ENCODE measurements at regions not wholly inside any gene's neighbourhood (a gene's known extent, or its start where the extent isn't known, plus 50 kb on each side); places are given as distances from the start of the nearest gene placed in this dataset.

DNA sequence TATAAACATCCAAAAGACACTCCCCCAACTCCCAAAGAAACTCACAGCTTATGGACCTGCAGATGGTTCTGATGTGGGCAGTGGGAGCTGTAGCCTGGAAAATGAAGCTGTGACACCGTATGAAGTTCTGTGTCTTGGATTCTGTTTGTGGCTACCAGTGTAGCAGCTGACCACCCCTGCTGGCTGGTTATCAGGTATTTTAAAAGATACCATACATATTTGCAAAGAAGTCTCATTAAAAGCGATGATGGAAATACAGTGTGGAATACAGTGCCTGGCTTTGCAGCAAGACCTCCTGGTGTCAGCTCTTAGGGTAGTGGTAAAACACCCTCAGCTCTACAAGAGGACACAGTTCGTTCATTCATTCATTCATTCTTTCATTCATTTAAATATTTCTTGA lies 194.3 kb upstream of the PRKCQ start:
- no peak for DNase-seq

DNA sequence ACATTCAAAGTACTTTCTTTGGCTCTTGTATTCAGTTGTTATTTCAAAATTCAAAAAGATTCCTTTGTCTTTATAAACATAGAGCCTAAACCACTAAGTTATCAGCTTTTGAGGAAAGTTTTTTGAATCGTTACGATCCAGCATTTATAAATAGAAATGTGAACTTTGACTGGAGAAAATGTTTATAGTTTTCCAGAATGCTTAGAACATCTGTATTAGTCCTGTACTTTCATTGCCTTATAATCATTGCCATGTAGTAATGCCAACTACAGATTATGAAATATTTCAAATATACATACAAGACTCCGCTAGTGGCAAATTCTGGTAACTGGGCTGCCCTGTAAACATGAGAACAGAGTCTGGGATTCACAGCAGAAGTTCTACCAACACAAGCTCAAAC lies 191.3 kb upstream of the PRKCQ start:
- no peak for DNase-seq

DNA sequence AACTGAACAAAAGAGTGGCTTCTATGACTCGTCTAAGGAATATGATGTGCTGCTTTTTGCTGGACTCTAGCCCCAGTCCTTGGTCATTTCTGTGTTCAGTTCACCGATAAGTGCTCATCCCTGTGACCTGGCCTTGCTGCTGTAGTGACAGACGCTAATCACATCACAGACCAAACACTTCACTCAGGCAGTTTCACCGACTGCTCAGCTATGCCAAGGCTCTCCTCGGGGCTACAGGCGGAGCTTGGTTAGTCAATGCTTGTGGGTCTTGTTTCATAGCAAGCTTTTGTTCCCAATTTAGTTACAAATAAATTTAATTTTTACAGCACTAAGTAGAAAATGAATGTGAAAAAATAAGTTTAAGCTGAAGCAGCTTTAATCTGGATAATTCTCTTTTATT lies 190.8 kb upstream of the PRKCQ start:
- DNase-seq = no peak

DNA sequence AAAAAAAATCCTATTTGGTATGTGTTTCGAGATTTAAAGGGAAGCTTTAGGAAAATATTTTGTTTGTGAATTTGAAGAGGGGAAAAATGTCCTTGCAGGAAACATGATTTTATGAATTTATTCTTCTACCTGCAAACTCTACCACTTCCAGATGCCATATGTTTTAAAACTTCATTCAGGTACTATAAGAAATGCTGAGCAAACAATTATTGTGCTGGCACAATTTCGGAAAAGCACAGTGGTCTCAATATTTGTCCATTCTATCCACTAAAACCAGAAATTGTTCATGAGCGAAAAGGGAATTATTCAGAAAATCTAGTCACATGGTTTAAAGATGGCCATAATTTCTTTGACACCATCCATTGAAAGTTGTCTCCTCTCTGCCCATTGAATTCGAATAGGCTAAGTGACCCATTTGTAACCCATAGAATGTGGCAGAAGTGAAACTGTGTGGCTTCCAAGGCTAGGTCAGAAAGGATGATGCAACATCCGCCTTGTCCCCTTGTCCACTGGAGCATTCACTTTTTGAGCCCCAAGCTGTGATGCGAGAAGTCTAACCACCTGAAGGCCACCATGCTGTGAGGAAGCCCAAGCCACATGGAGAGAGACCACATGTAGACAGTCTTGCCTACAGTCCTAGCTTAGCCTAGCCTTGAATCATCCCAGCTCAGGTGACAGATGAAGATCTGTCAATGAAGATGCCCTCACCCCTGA lies 189.8 kb upstream of the PRKCQ start:
- no peak for DNase-seq

DNA sequence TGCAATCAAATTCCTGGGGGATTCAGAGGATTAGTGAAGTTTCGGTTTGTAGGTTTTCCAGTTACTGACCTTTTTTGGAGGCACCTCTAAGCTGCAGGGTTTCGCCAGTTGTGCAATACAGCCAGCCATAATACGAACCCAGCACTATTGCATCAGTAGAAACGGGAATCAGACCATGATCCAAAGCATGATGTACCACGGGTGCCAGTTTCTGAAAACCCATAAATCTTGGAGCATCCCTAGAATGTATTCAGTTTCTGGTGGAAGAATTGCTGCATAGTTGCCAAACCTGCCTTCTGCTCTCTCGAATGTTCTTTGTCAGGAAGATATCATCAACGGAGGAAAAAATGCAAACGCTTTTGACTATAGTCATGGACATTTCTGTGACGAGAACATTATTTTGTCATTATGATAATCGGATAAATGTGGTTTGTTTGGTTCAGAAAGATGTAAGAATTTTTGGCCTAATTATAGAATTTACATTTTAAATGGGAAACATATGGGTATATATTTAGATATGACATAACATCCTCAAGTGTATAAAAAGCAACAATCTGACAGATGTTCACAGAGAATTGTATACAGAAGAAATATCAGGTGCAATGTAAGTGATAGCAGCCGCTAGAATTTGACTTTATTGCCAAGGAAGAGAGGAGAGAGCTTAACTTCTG lies 186.2 kb upstream of the PRKCQ start:
- peak; percentile 54 for DNase-seq

DNA sequence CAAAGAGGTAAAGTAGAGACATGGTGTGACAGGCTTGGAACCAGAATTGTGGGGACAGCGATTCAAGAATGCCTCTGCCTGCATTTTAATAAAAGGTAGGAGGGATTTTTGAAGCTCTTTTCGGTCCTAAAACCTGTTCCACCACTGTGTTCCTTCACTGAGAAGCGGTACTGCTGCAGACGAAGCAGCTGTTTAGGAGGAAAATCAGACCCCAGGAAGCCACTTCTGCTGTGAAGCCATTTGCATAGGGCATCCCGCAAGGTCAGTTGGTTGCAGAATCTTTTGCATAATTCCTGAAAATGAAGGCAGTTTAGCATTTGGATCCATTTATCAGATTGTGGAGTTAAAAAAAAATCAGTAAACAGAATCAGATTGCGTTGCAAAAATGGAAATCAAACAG lies 183.3 kb upstream of the PRKCQ start:
- no peak for DNase-seq

DNA sequence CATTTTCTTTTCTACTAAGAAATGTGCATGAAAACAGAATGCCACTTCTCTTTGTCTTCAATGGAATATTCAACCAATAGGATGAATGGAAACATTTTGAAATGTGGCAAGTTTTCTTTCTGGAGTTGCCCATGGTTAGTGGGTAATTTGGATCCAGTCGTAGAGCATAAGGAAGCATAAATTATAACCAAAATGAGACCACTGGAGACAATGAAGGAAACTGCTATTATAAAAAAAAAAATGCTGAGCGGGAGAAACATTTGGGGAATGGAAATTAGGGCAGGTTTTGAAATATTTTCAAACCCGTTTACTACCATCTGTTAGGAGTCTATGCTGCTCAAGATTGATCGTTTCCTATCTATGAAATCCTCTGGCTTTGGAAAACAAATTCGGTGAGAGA lies 182.9 kb upstream of the PRKCQ start:
- DNase-seq = no peak

DNA sequence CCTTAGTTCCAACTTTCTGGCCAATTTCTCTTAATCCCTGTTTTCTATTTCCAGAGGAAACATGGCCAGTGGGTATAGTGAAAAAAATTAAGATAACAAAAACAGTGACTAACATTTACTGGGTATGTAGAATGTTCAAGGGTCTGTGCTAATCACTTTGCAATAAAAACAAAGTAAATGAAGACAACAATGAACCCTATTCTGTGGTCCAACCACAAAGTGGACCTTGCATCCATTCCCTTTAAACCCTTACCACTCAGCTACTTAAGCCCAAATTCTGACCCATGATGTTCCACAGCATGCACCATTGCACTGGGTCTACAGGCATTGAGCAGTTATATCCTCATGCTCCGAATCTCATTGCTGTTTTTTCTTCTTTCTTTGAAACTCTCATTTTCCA lies 179.9 kb upstream of the PRKCQ start:
- no peak for DNase-seq

DNA sequence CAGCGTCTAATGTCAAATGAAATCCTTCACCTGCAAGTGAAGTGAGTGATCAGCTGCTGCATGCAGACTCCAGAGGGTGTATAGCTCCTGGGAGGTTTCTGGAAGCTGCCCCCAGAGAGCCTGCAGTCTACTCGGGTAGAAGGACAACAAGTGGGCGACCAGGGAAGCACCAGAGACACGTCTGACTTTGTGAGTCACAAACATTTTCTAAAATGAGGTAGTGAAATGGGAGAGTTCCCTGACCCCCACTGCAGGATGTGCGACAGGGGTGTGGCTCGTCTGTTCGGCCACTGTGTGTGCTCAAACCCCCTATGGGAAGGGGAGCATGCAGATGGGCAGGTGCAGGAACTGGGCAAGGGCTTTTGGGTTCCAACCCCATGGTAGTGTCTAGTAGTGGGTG lies 177.1 kb upstream of the PRKCQ start:
- DNase-seq = no peak

DNA sequence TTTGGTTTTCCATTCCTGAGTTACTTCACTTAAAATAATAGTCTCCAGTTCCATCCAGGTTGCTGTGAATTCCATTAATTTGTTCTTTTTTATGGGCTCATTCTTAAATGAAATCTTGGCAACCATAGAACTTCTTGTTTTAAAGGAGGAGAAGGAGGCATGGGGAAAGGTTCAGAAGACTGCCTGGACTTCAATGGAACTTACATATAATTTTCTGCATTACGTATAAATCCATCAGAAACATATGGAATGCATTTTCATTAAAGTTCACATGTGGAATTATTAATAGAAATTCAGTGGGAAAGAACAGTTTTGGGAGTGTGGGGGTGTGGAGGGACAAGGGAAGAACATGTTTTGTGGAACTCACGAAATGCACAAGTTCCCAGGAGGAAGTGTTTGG lies 176.6 kb upstream of the PRKCQ start:
- DNase-seq = no peak

DNA sequence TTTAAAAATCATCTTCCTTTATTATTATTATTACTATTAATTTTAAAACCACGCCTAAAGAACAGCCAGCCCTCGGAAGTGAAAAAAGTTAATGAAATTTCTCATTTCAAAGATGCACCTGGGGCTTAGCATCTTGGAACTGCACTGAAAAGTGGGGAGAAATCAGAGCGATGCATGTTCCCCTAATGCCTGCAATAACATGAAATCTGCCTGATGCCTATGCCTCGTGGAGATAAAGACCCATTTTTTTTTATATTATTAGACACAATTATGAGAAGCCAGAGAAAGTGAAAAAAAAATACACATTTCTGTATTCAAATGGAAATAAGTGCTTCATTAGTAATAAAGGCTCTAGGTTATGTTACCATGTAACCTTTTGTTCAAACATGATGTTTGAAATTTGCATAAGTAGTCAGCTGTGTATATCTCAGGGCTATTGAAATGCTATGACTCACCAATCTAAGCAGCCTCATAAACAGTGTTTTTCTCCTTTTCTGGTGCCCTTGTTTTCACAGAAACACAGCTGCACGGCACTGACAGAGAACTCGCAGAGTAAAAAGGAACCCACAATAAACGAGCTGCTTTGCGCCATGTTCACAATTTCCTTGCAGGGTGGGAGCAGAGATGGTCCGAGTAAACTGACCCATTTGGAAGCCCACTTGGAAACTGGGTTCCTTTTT lies 175.8 kb upstream of the PRKCQ start:
- DNase-seq = no peak

DNA sequence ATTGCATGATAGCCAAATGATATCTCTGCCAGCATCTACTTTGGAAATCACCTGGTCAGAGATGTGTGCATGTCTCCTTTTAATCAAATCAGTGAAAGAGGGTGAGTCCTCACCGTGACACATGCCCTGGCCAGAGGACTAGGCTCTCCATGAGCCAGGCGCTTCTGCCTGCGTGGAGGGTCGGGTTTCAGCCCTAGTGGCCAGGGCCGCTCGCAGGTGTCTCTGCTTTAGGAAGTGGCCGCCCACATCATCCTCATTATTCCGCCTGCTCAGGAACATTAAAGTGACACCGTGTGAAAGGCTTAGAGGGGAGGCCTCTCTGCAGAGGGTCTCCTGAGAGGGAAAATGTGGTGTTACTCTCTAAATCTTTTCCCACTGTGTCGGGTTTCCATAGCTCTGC lies 173.6 kb upstream of the PRKCQ start:
- no peak for DNase-seq

DNA sequence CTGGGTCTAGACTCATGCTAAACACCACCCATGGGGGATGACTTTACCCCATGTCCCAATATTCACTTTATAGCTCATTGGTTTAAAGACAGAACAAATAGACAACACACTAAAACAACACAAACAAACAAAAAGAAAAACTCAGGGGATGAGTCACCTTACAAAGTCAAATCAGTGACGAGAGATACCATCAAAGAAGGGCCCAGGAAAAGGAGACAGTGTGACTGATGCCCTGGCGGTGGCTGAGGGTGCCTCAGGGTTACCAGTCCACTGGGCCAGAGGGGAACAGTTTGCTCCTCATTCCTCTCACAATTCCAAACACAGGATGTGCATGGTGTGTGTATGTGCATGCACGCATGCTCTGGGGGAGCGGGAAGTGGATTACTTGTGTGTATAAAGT lies 171.3 kb upstream of the PRKCQ start:
- no peak for DNase-seq

DNA sequence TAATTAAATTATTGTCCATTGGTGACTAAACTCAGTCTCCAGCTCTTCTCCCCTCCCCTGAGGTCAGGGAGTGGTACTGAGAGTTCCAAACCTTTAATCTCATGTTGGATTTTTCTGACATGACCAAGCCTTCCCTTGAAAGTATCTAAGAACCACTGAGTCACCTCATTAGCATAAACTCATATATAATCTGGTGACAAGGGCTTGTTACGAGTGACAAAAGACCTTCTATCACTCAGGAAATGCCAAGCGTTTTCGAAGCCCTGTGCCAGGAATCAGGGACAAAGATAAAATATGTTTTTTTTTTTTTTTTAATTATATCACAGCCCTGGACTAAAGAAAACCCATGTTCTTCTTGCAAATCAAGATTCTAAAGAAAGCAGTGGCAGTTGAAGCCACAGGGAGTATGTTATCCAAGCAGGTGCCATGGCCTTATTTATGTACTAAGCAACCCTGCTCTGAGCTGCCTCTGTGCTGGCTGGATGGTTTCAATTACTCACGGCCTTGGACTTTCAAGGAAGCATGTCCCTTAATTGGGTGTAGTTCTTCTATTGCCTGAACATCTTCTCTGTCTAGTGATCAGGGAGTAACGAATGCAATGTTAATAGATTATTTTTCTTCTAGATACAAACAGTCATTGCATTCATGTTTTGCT lies 169.0 kb upstream of the PRKCQ start:
- DNase-seq = no peak

DNA sequence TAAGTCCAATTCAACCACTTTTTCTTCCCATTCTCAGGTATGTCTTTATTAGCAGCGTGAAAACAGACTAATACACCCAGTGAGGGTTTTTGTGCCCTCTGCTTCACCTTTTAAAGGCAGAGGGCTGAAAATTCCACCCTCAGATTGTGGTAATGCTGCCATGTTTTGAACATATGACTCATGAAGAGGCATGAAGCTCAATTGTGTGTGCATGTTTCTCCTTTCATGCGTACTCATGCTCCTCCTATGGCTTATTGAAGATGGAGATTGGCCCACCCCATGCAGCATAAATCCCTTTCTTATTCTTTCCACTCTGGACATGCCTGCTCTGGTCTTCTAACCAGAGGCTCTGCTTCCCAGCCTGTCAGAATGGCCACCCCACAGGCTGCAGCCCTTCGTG lies 168.0 kb upstream of the PRKCQ start:
- DNase-seq = no peak

DNA sequence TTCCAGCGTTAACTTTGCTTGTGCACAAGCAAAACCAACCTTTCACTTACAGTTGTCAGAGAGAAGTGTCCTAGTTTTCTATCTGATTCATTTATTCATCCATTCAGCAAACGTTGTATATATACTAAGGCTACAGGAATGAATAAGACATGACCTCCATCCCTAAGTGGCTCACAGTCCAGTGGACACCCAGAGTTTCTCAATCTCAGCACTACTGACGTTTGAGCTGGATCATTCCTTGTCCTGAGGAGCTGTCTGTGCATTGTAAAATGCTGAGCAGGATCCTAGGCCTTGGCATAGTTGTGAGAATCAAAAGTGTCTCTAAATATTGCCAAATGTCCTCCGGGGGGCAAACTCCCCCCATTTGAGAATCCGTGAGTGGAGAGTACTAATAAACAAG lies 166.7 kb upstream of the PRKCQ start:
- DNase-seq = no peak

DNA sequence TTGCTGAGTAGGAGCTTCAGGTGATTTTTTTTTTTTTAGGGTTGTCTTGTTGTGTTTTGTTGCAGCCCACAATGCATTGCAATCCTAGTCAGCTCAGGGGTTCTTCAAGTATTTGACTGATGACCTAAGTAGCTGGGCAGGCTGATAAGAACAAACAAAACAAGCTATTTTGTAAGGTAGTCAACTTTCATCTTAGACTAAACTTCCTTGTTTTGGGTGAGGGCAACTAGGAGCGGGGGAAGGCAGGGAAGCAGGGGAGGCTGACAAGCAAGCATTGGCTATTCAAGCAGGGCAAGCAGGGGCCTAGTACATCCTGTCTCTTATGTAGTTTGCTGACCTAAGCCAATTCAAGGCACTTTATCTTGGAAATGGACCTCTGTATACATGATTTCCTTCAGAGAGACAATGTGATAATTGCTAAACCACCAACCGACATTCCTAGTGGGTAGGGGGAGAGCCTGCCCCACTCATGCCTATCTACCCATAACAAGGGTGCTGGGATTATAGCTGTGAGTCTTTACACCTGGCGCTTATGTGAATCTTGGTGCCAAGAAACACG lies 163.3 kb upstream of the PRKCQ start:
- DNase-seq = no peak

DNA sequence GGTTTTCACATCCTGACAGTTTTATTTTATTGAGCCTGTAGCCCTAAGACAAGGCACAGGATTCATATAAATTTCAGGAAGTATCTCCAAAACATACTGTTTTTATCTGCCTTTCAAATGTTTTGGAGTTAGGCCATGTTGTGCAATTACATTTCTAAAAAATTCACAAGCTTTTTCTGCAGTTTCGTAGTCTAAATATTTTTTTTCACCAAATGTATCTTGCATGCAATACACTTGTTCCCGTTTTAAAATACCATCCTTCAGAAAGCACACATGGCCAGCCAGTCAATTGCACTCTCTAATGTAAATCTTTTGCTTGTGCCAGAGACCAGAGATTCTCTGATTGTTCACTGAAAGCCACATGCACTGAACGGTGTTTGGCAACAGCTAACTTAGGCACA lies 161.5 kb upstream of the PRKCQ start:
- no peak for DNase-seq

DNA sequence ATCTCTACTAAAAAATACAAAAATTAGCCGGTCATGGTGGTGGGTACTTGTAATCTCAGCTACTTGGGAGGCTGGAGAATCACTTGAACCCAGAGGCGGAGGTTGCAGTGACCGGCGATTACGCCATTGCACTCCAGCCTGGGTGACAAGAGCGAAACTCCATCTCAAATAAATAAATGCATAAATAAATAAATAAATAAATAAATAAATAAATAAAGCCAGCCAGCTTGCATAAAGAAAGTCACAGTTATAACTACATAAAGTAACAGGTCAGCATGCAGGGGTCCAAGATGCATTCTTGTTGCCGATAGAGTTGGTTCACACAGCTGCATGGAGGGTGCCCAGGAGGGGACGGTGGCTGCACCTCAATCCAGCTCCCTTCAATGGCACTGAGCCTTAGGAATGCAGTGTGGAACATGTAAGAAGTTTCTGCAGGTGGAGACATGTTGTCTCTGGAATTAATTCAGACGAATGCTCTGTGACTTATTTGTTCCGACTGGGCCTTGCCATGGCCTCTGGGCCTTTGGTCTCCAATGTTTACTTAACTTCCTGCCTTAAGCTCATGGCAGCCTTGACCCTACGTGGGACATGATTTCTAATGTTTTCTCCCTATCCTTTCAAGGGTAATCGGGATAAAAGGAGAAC lies 159.6 kb upstream of the PRKCQ start:
- no peak for DNase-seq

DNA sequence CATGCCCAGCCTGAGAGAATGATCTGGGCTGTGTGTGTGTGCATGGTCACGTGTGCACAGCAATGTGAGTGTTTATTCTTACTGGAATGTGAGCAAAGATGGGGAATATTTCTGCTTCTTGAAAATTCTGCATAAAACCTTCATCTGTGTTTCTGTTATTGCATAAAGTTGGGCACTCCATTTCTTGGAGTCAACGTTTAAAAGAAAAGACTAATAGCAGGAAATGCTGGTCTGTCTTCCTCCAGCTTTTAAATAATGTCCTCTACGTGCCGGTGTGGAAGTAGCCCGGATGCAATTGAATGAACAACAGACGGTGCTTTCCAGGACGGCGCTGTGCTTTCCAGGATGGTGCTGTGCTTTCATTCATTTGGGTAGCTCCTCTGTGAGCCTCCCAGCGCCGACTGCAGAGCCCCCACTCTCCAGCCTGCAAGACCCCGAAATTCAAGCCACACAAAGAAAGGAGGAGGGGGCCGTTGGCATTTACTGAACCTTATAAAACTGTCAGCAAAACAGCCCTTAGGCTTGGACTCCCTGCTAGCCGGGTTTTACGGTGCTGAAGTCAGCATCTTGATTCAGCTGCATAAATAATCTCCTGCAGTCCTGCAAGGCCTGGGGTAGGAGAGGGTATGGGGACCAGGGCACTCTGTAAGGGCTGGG lies 158.2 kb upstream of the PRKCQ start:
- DNase-seq = no peak

DNA sequence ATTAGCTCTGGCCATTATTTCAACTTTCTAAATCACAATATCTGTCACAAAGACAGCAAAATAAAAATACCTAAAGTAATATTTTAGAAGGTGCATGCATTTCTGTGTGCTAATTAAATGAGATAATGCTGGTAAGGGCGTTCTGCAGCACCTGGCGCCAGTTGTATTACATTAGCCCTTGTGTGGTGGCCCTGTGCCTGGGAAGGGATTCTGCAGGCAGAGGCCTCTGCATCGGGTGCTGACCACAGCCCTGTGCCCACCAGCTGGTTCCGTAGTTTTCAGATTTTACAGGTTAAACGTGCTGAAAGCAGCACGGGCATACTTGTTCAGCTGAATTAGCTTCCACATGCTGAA lies 157.7 kb upstream of the PRKCQ start:
- no peak for DNase-seq

All from muscle of arm (tissue), 1 donor.